Type B pancreatic cell (in vitro differentiated cells): ENCODE measurements at regions not wholly inside any gene's neighbourhood (a gene's known extent, or its start where the extent isn't known, plus 50 kb on each side); places are given as distances from the start of the nearest gene placed in this dataset.

Experiments
- DNase-seq: peaks from one replicate; pipeline ENCODE4 v3.0.0; 2021; ENCODE audit warnings: mixed read lengths; ENCODE audit not compliant: unreplicated experiment; ENCODE audit errors: extremely low spot score
- H3K27ac Mint-ChIP-seq: 2 replicates; pipeline ENCODE4 v1.8.0; 2021; ENCODE audit warnings: mild to moderate bottlenecking, mixed read lengths
- H3K27me3 Mint-ChIP-seq: 2 replicates; pipeline ENCODE4 v1.8.0; 2021; ENCODE audit warnings: mixed read lengths
- H3K36me3 Mint-ChIP-seq: 2 replicates; pipeline ENCODE4 v1.8.0; 2021; ENCODE audit warnings: mixed read lengths
- H3K4me1 Mint-ChIP-seq: one replicate; pipeline ENCODE4 v1.8.0; 2021; ENCODE audit warnings: mixed read lengths; ENCODE audit not compliant: unreplicated experiment
- H3K4me3 Mint-ChIP-seq: 2 replicates; pipeline ENCODE4 v1.8.0; 2021; ENCODE audit warnings: mild to moderate bottlenecking, mixed read lengths
- H3K9me3 Mint-ChIP-seq: 2 replicates; pipeline ENCODE4 v1.8.0; 2021; ENCODE audit warnings: mixed read lengths
- TF ChIP-seq, protein P1 (sequence below): fragments of 200-600 bp; sonication (generic); conservative IDR thresholded peaks from 2 replicates; pipeline ENCODE4 v1.5.0; 2021; ENCODE audit warnings: antibody characterized with exemption, mild to moderate bottlenecking

DNA sequence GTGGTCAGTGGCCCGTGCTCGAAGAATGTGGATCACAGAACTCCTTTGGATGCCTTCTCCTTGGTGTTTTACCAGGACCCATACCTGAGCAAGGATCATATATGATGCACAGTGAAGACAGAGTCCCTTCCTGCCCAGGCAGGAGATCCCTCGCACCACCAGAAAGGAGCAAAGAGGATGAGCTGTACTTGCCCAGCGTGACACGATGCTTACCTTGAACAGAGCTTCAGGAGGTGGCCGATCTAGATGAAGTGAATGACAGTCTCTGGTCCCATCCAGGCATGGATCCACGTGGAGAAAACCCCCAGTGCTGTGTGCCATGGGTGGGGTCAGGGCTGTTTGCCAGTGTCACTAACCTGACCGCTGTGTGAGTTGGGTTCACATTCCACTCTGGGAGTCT, 455.4 kb downstream of the GADD45G start:
- H3K27me3 Mint-ChIP-seq = no peaks in the 10 kb centered on the region
- TF ChIP-seq, protein P1, sequence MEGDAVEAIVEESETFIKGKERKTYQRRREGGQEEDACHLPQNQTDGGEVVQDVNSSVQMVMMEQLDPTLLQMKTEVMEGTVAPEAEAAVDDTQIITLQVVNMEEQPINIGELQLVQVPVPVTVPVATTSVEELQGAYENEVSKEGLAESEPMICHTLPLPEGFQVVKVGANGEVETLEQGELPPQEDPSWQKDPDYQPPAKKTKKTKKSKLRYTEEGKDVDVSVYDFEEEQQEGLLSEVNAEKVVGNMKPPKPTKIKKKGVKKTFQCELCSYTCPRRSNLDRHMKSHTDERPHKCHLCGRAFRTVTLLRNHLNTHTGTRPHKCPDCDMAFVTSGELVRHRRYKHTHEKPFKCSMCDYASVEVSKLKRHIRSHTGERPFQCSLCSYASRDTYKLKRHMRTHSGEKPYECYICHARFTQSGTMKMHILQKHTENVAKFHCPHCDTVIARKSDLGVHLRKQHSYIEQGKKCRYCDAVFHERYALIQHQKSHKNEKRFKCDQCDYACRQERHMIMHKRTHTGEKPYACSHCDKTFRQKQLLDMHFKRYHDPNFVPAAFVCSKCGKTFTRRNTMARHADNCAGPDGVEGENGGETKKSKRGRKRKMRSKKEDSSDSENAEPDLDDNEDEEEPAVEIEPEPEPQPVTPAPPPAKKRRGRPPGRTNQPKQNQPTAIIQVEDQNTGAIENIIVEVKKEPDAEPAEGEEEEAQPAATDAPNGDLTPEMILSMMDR = no peak
- no peak overlapping the region for H3K4me3 Mint-ChIP-seq
- DNase-seq = no peak
- H3K27ac Mint-ChIP-seq = no peak overlapping the region
- no peaks in the 10 kb centered on the region for H3K36me3 Mint-ChIP-seq
- no peaks in the 10 kb centered on the region for H3K4me1 Mint-ChIP-seq
- peaks cover 7% of the 10 kb centered on the region for H3K9me3 Mint-ChIP-seq

DNA sequence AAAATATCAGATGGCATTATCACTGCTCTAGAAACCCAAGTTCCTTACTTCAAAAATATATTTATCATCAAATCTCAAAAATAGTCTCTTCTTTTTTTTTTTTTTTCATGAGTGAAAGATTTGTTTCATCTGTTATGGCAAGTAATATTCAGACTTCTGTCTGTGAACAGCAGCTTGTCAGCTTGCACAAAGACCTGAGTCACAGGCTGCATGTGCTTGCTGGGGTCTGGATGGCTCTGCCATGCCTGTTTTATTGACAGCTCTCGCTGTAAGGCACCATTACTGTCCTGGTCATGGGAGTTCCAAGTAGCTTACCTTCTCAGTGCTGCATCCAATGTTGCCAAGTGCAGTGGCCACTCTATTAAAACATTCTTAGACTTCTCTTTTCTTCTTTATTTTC, 456.4 kb downstream of the GADD45G start:
- H3K4me3 Mint-ChIP-seq = no peak overlapping the region
- H3K4me1 Mint-ChIP-seq = no peaks in the 10 kb centered on the region
- no peak for DNase-seq
- H3K9me3 Mint-ChIP-seq = peaks cover under 1% of the 10 kb centered on the region
- H3K36me3 Mint-ChIP-seq = no peaks in the 10 kb centered on the region
- TF ChIP-seq, protein P1 = no peak
- no peaks in the 10 kb centered on the region for H3K27me3 Mint-ChIP-seq
- no peak overlapping the region for H3K27ac Mint-ChIP-seq

DNA sequence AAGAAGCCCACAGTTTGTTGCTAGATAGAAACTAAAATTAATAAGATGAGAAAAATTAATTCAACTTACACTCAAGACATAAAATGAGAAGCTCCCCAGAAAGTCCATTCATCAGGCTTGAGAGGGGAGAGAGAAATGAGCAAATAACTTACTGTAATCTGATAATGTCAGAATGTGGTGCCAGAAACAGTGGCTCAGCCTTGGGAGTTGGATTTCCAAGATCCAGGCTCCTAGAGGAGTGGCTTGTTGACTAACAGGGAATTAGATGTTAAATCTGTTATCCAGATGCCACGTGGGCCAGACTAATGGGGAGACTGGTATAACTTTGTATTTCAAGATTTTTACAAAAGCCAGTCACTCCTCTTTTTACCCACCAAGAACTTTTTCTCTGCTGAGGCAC, 458.2 kb downstream of the GADD45G start:
- Mint-ChIP-seq H3K36me3 (no peaks in the 10 kb centered on the region), H3K4me3 (no peak overlapping the region), H3K4me1 (no peaks in the 10 kb centered on the region), H3K9me3 (no peaks in the 10 kb centered on the region), H3K27ac (no peak overlapping the region), H3K27me3 (no peaks in the 10 kb centered on the region)
- no peak for DNase-seq
- TF ChIP-seq, protein P1 = no peak

DNA sequence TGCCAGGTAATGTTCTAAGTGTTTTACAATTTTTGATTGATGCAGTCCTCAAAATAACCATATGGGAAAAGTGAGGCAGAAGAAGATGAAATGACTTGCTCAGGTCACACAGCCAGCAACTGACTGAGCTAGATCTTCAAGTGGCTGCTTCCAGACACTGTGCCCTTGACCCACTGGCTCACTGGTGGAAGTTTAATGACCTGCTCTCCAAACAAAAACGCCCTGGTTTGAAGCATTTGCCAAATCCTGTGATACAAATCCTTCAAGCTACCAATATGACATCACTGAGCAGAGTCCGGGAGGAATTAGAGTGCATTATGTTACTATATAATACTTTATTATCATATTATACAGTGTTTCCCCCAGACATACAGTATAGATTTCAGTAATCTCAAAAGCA, 459.4 kb downstream of the GADD45G start:
- Mint-ChIP-seq H3K9me3 (no peaks in the 10 kb centered on the region), H3K27ac (no peak overlapping the region), H3K4me3 (no peak overlapping the region), H3K27me3 (peaks cover 2% of the 10 kb centered on the region), H3K36me3 (no peaks in the 10 kb centered on the region), H3K4me1 (no peaks in the 10 kb centered on the region)
- no peak for DNase-seq
- TF ChIP-seq, protein P1 = no peak

DNA sequence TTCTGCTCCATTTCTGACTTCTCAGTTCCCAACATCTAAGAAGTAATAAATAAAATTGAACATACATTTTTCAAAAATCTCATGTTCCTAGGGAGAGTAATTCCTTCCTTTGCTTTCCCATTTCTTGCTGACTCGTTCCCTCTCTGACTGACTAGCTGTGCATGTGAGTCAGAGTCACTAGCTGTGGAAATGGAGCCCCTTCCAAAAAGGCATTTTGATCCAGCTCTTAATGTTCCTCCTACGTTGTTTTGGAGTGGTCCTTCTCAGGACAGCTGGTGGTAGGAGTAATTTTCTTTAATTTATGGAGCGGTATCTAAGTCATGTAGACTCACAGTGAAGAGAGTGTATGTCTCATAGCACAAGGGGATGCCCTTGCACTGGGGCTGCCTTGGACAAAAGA, 460.2 kb downstream of the GADD45G start:
- Mint-ChIP-seq H3K4me1 (no peaks in the 10 kb centered on the region), H3K4me3 (no peak overlapping the region)
- TF ChIP-seq, protein P1 = no peak

DNA sequence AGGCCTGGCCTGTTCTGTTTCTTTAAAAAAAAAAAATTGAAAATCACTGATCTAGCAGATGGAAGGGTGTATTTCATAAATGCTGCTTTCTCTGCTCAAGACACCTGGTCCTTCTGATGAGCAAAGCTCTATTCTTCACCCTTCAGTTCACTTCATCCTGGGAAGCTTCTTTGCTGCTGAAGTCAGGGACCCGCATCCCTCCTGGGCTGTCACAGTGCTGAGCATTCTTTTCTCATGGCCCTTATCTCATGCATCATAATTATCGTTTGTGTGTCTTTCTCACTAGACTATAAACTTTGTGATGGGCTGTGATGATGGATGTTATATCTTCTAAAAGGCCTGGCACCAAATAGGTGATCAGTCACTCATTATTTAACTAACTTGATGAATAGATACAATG, 461.0 kb downstream of the GADD45G start:
- no peak overlapping the region for H3K4me3 Mint-ChIP-seq
- DNase-seq = no peak
- no peaks in the 10 kb centered on the region for H3K4me1 Mint-ChIP-seq
- H3K27me3 Mint-ChIP-seq = peaks cover 2% of the 10 kb centered on the region
- no peaks in the 10 kb centered on the region for H3K36me3 Mint-ChIP-seq
- no peak overlapping the region for H3K27ac Mint-ChIP-seq
- TF ChIP-seq, protein P1 = no peak
- no peaks in the 10 kb centered on the region for H3K9me3 Mint-ChIP-seq

More for the DNA sequence above, 460.2 kb downstream of the GADD45G start:
- H3K27me3 Mint-ChIP-seq = peaks cover 2% of the 10 kb centered on the region
- H3K36me3 Mint-ChIP-seq = no peaks in the 10 kb centered on the region
- no peaks in the 10 kb centered on the region for H3K9me3 Mint-ChIP-seq
- DNase-seq = no peak
- no peak overlapping the region for H3K27ac Mint-ChIP-seq
